NCI-H69 (cell line): ENCODE measurements at regions not wholly inside any gene's neighbourhood (a gene's known extent, or its start where the extent isn't known, plus 50 kb on each side); places are given as distances from the start of the nearest gene placed in this dataset.
A peak's percentile ranks its signal among the peaks of the same experiment; 100 is the strongest.
"Not testable (repeated sequence)": the region's sequence is repeated elsewhere in the genome, so short reads cannot be mapped to it uniquely, and the experiment has no call there.

ENCODE experiments used
- DNase-seq: peaks from one replicate; lab custom pipeline; 2025; lab: John Stamatoyannopoulos, UW

DNA sequence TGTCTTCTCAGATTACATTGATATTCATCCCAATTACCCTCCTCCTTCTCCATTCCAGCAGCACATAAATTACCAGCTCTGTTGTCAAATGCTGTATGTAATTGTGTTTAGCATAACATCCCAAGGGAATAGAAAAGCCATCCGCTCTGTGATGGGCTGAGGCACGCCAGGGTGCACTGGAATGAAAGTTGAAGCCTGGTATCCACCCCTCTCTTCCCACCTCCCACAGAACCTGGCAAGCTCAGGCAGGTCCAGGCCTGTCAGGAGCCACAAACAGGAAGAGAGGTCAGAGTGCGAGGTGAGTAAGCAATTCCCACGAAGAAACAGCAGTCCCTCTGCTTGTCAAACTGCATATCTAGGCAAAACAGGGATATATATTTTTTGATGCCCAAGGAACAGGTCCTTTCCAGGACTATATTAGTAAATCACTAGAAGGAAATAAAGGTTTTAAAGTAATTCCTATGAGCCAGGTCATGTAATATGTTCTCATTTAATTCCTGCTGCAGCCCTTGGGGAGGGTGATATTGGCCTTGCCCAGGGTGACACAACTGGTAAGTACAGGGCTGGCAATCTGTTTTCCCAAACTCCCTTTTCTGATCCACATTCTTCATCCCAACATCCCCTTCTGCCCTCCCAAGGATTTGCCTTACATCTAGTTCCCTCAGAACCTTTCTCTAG lies 155.6 kb upstream of the GHITM start:
- DNase-seq = peak; percentile 95

DNA sequence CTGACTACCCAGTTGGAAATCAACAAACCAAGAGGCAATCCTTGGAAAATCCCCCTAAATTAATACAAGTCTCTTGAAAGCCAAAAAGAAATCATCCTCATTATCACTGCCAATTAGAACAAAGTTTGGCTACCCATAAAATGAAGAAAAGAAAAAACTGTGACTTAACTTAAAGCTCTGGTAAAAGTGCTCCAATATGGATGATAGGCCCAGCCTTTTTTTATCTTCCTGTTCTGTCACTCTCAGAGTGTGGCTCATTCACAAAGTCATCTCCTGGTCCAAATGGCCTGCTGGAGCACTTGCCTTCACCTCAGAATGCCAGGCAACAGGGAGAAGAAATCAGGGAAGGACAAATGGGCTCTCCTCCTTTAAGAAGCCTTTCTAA lies 155.1 kb upstream of the GHITM start:
- DNase-seq = no peak

DNA sequence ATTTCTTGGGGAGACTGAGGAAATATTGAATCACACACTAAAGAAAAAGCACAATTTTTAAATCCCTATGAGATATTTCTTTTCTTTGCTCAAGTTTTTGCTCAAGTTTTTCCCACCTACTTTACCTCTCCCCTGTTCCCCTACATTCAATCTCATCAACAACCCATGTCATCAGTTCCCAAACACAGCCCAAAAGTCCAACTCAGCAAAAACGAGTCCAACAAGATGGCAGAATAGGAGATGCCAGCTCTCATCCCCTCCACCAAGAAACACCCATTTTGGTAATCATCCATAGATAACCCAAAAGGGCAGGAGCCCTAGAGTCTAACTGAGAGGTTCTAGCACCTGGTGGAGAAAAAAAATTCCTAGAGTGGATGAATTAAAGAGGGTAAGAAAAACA lies 152.5 kb upstream of the GHITM start:
- no peak for DNase-seq

DNA sequence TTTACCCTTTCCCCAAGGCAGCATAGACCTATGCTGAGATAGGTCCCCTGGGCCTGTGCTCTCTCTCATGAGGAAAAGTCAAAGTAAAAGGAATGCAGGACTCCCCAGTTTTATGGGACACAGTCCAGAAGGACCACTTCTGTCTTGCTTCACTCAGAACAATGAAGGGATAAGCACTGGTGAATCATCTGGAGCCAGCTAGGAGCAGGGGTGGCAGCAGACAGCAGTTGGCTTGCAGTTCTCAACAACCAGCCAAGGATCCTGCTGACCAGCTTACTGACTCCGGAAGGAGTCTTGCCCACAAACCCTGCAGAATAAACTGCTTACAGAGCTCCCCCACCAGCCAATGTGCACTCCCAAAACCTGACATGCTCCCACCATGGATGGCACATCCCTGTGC lies 152.1 kb upstream of the GHITM start:
- DNase-seq = no peak

DNA sequence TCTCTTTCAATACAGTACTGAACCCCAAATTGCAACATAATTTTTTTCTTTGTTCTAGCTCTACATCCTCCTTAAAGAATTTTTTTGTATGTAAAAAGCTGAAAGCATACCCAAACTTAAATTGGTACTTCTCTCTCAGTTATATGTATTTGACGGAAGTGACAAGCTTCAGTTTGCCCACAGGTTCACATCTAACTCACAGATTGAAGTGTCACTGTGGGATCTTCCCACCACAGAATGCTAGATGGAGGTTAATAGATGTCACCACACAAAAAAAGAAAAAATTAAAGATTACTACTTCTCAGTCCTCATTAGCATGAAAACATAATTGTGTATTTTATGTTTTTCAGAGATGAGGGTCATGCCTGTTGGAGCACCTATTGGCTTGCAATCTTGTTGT lies 150.9 kb upstream of the GHITM start:
- no peak for DNase-seq

DNA sequence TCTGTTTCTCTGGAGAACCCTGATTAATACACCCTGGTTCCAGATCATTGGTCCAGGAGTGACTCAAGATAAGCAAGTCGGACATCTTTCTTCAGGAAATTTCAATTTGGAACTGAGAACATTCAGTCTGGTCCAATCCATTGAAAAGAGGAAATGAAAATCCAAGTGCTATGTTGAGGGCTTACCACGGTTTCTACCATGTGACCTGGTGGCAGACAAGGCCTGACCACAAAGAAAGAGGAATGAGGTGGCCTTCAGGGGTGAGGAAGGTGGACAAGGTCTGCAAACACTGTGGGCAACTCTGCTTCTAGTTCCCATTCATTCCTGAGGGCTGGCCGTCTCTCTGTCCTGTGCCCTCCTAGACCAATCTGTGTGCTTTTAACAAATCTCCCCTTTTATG lies 149.2 kb upstream of the GHITM start:
- DNase-seq = no peak

DNA sequence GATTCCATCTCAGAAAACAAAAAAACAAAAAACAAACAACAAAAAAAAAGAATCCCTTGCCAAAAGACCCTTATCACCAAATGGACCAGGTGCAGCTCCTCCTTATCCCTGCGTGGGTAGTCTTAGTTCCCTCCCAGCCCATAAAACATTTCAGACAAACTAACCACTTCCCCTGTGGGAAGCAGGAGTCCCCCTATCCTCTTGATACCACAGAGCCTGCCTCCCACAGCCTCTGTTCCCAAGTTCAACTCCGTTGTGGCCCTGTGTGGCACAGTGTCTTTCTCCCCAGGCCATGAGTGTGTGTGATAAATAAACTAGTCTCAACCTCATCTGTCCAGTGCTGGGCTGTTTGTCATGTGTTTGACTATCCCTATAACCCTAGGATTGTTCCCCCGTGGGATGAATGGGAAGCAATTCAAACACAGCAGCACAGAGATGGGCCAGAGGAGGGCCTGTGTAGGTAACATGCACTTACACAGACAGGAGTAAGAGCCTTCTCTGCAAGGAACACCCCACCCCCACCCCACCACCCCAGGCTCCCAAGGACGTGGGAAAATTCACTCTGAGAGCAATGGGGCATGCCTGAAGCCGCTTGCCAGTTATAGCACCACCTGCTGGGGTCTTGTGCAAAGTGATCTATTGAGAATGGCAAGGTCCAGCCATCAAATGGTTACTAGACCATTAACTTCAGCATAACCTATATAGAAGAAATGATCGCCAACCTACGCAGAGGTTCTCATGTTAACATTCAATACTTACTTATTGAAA lies 147.1 kb upstream of the GHITM start:
- peak; percentile 60 for DNase-seq

DNA sequence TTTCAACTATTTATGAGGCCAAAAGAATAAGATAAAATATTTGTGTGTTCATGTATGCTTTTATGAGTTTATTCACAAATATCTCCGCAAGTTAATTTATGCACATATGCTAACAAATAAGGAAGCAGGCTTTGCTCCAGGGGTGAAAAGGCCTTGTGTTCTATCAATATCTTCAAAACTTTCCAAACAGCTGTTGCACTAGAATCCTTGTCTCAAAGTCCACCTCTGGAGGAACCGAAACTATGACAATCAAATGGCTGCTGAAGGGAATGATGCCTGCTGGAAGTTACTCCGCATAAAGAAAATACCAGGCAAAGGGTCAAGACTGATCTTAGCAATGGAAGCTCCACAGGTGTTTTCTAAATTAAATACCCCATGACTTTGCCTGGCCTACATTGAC lies 145.0 kb upstream of the GHITM start:
- no peak for DNase-seq

DNA sequence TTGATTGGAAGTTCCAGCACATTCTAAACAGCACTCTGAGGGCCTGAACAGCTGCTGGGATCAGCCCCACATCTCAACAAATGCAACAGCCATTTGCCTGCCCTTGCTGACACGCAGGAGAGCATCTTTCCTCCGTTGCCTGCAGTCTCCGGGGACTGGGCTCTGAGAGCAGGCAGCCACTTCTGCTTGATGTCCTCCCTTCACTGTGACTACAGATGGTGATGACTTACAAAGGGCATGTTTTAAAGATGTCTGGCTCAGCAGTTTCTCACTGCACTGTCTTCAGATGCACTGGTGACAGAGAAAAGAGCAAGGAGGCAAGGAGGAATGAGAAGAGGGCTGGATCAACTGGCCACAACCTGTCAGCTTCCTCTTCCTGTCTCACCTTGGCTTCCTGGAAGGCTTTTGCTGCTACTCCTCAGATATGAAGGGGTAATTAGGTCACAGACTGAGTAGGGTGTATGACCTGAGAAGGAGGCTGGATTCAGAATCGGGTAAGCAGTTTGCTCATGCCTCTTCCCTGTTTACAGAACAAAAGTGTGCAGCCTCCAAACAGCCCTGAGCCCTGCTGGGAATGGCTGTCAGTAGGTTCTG lies 143.5 kb upstream of the GHITM start:
- no peak for DNase-seq

DNA sequence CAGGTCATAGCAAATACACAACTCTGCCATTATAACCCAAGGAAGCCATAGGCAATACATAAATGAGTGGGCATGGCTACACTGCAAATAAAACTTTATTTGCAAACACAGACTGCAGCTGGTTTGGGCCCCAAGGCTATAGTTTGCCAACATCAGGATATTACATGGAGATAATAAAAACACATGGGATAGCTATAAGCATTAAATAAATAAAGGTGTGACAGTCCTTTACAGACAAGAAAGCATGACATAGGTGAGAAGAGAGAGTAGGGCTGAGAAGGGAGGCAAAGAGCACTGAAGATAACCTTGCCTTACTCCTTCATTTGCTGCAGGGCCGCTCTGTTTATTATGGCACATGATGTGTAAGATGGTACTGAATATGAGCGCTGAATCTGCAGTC lies 135.1 kb upstream of the GHITM start:
- peak; percentile 67 for DNase-seq

DNA sequence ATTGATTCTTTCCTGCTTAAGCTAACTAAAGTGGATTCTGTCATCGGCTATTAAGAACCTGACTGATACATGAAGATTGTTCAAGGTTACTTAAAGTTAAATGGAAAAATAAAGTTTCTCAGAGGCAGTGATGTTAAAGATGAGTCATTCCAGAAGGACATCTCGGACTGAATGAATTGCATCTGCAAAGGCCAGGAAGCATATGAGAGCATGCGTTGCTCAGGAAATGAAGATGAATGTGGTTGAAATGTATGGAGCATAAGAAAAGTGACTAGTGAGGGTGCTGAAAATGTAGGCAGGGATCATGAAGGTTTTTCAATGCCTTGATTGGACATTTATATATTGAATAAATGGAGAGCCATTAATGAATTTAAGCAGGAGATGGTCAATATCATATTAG lies 133.9 kb upstream of the GHITM start:
- no peak for DNase-seq

DNA sequence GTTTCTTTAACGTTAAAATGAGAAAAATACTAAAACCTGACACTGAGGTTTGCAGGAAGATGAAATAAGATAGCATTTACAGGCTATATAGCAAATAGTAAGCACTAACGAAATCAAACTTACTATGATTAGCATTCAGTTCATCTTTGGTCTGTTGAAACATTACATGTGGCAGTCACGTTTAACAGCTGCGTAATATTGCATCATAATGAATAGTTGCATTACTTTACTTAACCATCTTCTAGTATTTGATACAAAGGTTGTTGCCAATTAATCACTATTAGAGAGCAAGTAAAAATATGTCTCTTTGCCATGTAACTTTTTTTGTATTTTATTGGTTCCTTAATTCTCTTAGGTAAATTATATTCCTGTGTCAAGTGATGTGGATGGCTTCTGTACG lies 131.8 kb upstream of the GHITM start:
- no peak for DNase-seq

DNA sequence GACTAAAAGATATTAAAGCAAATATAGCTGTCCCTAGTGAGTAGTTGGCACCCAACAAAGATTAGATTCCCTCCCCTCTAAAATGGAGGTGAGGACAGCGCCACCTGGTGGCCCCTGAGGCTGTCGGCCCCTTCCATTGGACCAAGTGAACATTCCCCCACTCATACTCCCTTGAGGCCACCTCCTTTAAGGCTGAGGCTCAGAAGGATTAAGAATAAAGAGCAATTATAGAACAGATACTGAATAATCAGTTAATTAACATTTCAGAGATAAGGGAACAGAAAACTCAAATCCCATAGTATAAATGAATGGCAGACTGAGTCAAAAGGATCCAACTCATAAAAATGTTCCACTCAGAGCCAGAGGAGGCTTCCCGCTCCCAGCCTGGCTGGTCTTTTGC lies 130.4 kb upstream of the GHITM start:
- peak; percentile 56 for DNase-seq

DNA sequence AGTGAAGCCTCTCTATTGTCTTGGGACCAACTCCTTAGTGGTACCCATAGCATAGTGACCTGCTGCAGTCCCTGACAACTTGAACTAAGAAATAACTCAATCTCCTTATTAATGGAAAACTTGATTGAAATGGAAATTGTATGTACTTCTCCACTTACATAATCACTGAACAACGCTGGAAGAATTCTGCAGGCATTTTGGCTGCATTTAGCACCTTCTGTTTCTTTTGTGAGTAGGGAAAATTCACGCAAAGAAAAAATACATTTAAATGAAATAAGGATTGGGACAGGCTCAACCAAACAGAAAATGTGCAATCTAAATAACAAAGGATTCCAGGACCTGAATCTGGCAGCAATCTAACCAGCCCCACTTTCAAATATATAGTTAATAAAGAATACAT lies 126.9 kb upstream of the GHITM start:
- DNase-seq = no peak

DNA sequence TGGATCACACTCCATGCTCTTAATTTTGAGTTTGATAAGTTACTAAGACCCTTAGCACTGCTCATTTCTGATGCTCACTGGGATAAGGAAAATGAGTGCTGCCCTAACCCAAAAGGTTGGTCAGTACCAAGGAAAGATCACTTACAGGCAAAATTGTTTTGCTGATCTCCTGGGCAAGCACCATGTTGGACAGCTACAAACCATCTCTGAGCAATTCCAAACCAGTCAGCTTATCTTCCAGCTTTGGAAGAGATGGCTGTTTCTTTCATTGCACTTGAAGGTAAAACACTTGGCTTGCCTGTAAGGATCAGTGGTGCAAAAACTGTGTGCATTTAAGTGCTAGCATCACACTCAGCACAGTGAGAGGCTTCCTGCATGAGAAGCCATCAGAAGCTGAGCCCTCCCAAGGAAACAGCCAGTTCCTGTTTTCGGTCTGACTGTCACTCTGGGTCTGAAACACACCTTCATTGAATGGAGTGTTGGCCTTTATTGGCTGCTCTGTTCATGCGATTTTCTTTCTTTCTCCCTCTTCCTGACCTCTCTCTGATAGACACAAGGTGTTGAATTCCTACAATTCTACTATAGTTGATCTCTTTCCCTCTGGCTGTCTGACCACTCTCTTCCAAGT lies 126.4 kb upstream of the GHITM start:
- DNase-seq = no peak

DNA sequence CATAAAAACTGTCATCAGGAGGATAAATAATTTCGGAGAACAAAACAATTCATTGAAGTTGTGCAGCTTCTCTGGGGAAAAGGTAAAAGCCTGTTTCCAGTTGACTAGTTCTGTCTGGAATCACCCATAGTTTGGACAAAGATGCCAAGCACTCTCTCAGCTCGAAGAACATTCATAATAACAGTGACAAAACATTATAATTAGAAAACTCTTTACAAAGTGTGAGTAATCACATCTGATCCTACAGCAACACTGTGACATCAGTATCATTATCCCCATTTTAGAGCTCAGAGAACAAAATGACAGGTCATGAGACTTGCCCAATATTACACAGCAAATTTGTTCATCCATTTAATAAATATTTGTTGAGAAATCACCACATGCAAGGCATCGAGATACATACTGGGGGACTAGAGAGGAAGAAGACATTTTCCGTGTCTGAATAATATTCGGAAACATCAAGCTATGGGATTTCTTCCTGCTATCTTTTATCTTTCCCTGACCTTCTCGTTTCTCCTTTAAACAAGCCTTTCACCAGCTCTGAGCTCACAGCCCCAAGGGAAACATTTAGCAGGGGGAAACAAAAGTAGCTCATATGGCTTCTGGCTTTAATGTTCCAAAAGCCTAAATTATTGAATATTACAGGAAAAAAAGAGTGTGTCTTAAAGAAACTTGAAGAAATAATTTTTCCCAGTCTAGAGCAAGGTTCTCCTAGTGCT lies 123.3 kb upstream of the GHITM start:
- DNase-seq = peak; percentile 79

DNA sequence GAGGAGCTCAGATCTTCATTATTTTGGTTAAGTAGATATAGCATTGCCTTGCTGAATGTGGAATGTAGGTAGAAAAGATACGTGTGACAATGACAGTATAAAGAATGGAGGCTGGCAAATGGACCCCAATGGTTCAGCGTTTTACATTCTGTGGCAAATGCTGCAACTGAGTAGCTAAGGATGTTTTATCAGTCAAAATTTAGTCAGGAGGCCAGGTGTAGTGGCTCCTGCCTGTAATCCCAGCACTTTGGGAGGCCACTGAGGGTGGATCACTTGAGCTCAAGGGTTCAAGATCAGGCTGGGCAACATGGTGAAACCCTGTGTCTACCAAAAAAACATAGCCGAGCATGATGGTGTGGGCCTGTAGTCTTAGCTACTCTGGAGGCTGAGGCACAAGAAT lies 120.5 kb upstream of the GHITM start:
- no peak for DNase-seq

DNA sequence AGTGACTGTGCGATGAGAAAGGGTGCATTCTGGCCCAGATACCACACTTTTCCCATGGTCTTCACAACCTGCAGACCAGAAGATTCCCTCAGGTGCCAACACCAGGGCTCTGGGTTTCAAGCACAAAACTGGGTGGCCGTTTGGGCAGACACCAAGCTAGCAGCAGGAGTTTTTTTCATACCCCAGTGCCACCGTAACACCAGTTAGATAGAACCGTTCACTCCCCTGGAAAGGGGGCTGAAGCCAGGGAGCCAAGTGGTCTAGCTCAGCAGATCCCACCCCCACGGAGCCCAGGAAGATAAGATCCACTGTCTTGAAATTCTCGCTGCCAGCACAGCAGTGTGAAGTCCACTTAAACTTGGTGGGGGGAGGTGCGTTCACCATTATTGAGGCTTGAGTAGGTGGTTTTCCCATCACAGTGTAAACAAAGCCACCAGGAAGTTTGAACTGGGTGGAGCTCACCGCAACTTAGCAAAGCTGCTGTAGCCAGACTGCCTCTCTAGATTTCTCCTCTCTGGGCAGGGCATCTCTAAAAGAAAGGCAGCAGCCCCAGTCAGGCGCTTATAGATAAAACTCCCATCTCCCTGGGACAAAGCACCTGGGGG lies 119.4 kb upstream of the GHITM start:
- not testable (repeated sequence) for DNase-seq

DNA sequence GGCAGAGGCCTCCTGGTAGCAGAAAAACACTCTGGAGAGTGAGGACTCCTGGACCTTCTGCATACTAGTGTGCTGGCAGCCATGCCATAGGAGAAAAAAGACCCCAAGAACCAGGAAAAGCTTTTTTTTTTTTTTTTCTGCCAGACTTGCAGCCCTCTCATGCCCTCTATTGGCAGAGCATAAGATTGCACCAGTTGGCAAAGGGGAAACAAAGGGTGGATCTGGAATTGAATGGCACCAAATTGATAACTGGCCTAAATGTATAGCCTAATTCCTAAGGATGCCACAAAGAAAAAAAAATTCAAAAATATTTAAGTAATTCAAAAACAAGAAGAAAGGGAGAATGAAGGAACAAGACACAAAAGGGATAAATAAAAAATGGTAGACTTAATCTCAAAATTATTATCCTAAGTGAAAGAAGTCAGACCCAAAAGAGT lies 112.5 kb upstream of the GHITM start:
- peak; percentile 44 for DNase-seq

DNA sequence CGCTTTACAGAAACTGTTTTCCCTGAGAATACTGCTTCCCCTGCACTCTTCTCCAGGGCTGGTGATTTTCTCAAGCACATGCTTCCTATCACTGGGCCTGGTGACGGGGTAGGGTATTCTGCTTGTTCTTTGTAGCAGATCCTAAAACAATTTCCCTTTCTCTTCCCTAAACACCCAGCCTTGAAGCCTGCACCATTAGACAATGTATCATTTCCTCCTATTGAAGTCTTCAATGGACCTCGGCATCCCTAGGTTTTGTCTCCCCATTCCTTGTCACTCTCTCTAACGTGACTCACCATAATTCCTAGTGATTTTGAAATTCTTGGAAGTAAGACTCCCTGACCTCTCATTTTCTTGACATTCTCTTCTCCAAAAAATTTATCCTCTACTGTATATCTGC lies 109.5 kb upstream of the GHITM start:
- DNase-seq = no peak

DNA sequence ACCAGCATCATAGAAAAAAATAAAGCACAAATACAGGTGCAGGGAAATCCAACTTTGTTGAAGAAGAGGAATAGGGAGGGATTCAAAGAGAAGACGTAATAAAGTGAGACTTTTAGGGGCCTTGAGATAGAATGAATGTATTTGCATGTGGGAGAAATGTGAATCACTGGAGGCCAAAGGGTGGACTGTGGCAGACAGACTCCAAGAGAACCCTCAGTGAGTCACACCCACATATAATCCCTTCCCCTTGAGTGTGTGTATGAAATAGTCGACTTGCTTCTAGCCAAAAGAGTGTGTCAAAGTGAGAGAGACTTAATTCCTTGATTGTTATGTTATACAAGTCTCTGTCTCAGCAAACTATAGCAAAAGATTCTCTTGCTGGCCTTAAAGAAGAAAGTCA lies 101.3 kb upstream of the GHITM start:
- no peak for DNase-seq

DNA sequence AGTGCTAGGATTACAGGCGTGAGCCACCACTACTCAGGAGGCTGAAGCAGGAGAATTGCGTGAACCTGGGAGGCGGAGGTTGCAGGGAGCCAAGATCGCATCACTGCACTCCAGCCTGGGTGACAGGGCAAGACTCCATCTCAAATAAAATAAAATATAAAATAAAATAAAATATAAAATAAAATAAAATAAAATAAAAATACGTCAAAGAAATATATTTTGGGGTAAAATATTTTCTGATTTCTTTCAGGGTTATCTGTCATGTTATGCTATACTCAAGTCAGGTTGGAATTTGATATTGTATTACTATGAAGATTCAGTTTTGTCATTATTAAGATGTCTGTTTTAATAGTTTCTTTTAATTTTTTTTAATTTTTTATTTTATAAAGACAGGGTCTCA lies 99.4 kb upstream of the GHITM start:
- DNase-seq = no peak
